Psoas muscle (tissue), 7 donors: ENCODE measurements at regions not wholly inside any gene's neighbourhood (a gene's known extent, or its start where the extent isn't known, plus 50 kb on each side); places are given as distances from the start of the nearest gene placed in this dataset.

ENCODE experiments used
- ATAC-seq, 4 donors: fragments of 200-7000 bp; cut with Tn5 transposase; one replicate each; pipeline ENCODE4 v1.9.1; 2020; ENCODE audit warnings: moderate library complexity in 3 of 4, mild to moderate bottlenecking in 2 of 4
- DNase-seq, 2 donors: peaks; one replicate each; pipeline ENCODE4 v3.0.0-alpha.2; 2020
- H3K27ac ChIP-seq: fragments of 200-600 bp; one replicate; pipeline ENCODE4 v1.8.0; 2022
- H3K27me3 ChIP-seq, 3 donors: fragments of 200-600 bp in 1 of 3; one replicate each; pipeline versions ENCODE4 v1.6.1 to v1.8.0; 2013 to 2022; ENCODE audit warnings: low read length in 2 of 3, mild to moderate bottlenecking in 2 of 3, moderate library complexity in 1 of 3; ENCODE audit not compliant: insufficient read depth in 3 of 3
- H3K36me3 ChIP-seq, 2 donors: fragments of 200-600 bp in 1 of 2; one replicate each; pipeline versions ENCODE4 v1.6.1 to v1.8.0; 2013 to 2022; ENCODE audit warnings: low read depth in 1 of 2, mild to moderate bottlenecking in 1 of 2, moderate library complexity in 1 of 2; ENCODE audit not compliant: insufficient read depth in 1 of 2
- H3K4me1 ChIP-seq: fragments of 200-600 bp; one replicate; pipeline ENCODE4 v1.8.0; 2022
- H3K4me3 ChIP-seq: fragments of 200-600 bp; one replicate; pipeline ENCODE4 v1.8.0; 2022; ENCODE audit warnings: mild to moderate bottlenecking
- H3K9me3 ChIP-seq: fragments of 200-600 bp; one replicate; pipeline ENCODE4 v1.8.0; 2022
- WGBS, 3 donors: extraction: QIAGEN DNeasy Blood & Tissue Kit; methylation state at CpG; one replicate each; pipeline versions ENCODE4 v1.1.6 to v1.1.7; 2013; 5-methylcytosine and 5-hydroxymethylcytosine counted together
- intact Hi-C, 2 donors: fragments of 100-400 bp; cut with DNase I; formaldehyde crosslinking; loops; one replicate each; pipeline versions ENCODE4 v1.11.0 to v1.14.2; 2022
- TF ChIP-seq, protein P1 (sequence below): fragments of 200-600 bp; IDR thresholded peaks from one replicate; pipeline ENCODE4 v1.8.0; 2022; ENCODE audit warnings: antibody characterized with exemption
- donor health status: healthy with polysubstance abuse.
- donor health status: DM: no; HTN: no; CAD: no; lungs with moderate emphysema.
- donor health status: Bipolar disorder and iron deficiency.
- donor health status: healthy.
- donor health status: DM: yes; HTN: yes; CAD: no.
- donor health status: DM: no; HTN: no; CAD: no.
- donor health status: DM: yes; HTN: yes; CAD: no.

DNA sequence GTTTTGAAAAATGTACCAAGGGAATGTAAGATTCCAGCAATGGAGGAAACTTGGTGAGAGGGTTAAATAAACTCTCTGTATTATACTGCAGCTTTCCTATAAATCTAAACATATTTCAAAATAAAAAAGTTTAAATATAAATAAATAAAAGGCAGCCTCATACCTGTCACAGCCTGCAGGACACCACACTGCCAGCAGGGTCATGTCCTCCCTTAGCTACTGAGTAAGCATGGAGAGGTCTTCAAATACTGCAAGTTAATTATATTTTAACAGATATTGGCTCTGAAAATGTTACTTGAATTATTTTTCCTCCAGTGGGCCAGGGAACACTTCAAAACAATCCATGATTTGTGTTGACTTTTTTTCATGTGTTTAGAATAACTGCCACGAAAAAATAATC is 852.8 kb upstream of the PCDH7 start:
- no peaks in the 10 kb centered on the region for H3K9me3 ChIP-seq
- intact Hi-C loops, result no loop called here
- no peak overlapping the region for H3K4me3 ChIP-seq
- H3K27me3 ChIP-seq, result no peaks in the 10 kb centered on the region
- H3K27ac ChIP-seq, result no peak overlapping the region
- ATAC-seq (no peak), DNase-seq (no peak)
- H3K36me3 ChIP-seq, result no peaks in the 10 kb centered on the region
- H3K4me1 ChIP-seq, result no peaks in the 10 kb centered on the region
- TF ChIP-seq, protein P1, sequence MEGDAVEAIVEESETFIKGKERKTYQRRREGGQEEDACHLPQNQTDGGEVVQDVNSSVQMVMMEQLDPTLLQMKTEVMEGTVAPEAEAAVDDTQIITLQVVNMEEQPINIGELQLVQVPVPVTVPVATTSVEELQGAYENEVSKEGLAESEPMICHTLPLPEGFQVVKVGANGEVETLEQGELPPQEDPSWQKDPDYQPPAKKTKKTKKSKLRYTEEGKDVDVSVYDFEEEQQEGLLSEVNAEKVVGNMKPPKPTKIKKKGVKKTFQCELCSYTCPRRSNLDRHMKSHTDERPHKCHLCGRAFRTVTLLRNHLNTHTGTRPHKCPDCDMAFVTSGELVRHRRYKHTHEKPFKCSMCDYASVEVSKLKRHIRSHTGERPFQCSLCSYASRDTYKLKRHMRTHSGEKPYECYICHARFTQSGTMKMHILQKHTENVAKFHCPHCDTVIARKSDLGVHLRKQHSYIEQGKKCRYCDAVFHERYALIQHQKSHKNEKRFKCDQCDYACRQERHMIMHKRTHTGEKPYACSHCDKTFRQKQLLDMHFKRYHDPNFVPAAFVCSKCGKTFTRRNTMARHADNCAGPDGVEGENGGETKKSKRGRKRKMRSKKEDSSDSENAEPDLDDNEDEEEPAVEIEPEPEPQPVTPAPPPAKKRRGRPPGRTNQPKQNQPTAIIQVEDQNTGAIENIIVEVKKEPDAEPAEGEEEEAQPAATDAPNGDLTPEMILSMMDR, result no peak
- WGBS, 3 donors, result 49 to 75% (median 50%) methylated on average over 1 of the region's 1 CpG

DNA sequence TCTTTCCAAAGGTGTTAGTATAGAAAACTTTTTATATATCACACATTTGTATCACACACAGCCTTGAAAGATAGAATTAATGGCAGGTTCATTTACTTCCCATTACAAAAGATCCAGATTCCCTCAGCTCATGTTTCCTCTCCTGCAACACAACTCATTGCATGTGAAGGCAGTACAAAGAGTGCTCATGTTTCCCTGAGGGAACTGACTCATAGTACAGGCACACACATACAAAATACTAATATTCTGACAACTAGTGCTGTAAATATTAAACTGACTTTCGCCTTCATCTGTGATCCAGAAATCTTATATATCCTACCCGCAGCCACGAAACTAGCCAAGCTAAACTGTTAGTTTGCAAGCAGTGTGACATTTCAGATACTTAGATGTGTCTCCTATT is 819.8 kb upstream of the PCDH7 start:
- no peak for ATAC-seq
- DNase-seq, result no peak

DNA sequence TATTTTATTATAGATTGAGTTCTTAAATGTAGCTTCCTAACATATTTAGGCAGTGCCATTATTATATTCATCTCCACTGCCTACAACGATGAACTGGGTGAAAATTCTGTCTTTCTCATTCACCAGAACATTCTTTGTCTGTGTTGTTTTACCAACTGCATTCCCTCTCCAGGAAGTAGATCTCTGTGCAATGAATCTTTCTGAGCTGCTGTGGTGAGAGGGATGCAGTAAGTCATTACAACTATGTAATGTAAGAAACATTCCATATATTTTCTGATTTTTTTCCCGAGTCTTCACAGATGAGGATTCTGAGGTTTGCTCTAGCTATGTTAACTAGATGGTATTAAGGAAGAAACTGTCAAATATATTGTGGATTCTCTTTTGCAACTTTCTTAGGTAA is 811.9 kb upstream of the PCDH7 start:
- TF ChIP-seq, protein P1, result no peak
- Histone ChIP-seq H3K9me3 (no peaks in the 10 kb centered on the region), H3K27ac (no peak overlapping the region), H3K4me1 (no peaks in the 10 kb centered on the region), H3K27me3 (no peaks in the 10 kb centered on the region), H3K36me3 (no peaks in the 10 kb centered on the region), H3K4me3 (no peak overlapping the region)
- no peak for DNase-seq
- 64 to 77% (median 69%) methylated on average over 2 of the region's 2 CpGs for WGBS, 3 donors
- no peak for ATAC-seq
- intact Hi-C loops, result no loop called here

More for the DNA sequence above, 819.8 kb upstream of the PCDH7 start:
- Histone ChIP-seq H3K27ac (no peak overlapping the region), H3K36me3 (no peaks in the 10 kb centered on the region), H3K4me1 (no peaks in the 10 kb centered on the region), H3K27me3 (no peaks in the 10 kb centered on the region), H3K9me3 (no peaks in the 10 kb centered on the region), H3K4me3 (no peak overlapping the region)
- TF ChIP-seq, protein P1, result no peak
- 88 to 90% (median 89%) methylated on average over 3 of the region's 3 CpGs for WGBS, 3 donors
- intact Hi-C loops, result no loop called here

DNA sequence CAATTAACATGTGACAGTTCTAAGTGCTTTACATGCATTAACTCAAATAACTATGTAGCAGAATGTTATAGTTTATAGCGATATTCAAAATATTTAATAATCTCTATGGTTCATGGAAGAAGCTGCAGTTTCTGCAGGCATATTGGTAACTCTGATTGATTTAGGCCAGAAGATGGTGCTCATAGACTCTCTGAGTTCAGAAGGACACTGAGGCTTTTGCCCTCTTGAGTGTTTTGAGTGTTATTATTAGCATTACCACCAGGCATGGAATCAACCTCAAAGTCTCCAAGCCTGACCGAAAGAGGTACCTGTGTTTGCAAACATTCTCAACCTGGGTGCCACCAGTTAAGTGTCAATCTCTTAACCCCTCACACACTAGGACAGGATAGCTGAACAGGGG is 792.3 kb upstream of the PCDH7 start:
- H3K27me3 ChIP-seq, result no peaks in the 10 kb centered on the region
- ATAC-seq (no peak), DNase-seq (no peak)
- intact Hi-C loops, result no loop called here
- H3K4me1 ChIP-seq, result no peaks in the 10 kb centered on the region
- no peak overlapping the region for H3K4me3 ChIP-seq
- TF ChIP-seq, protein P1, result no peak
- H3K36me3 ChIP-seq, result no peaks in the 10 kb centered on the region
- WGBS, 3 donors, result 75 to 83% (median 77%) methylated on average over 2 of the region's 2 CpGs
- H3K9me3 ChIP-seq, result no peaks in the 10 kb centered on the region
- no peak overlapping the region for H3K27ac ChIP-seq

DNA sequence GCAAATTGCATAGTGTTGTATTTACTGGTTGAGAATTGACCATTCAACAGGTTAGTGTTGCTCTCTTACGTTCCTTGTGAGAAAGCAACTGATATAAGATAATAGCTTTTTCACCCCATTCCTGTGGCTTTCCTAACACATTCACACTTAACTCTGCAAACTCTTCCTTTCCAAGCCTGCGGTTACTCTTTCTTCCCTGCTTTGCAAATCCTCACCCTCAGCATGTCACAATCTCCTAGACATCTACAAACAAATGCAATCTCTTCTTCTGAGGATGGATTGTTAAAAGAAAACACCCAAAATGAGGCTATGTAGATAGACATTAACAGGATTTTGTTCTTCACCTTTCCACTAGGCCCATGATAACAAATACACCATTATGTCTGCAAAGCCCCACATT is 771.7 kb upstream of the PCDH7 start:
- TF ChIP-seq, protein P1, result no peak
- WGBS, 3 donors, result 88 to 92% (median 90%) methylated on average over 2 of the region's 2 CpGs
- DNase-seq, result no peak

More for the DNA sequence above, 771.7 kb upstream of the PCDH7 start:
- Histone ChIP-seq H3K36me3 (no peaks in the 10 kb centered on the region), H3K4me1 (no peaks in the 10 kb centered on the region), H3K27ac (no peak overlapping the region), H3K4me3 (no peak overlapping the region), H3K27me3 (no peaks in the 10 kb centered on the region), H3K9me3 (no peaks in the 10 kb centered on the region)
- intact Hi-C loops, result no loop called here
- ATAC-seq, result no peak
